Fibroblast of skin of right biceps (primary cell): ENCODE measurements at regions not wholly inside any gene's neighbourhood (a gene's known extent, or its start where the extent isn't known, plus 50 kb on each side); places are given as distances from the start of the nearest gene placed in this dataset.
"Not testable (repeated sequence)": the region's sequence is repeated elsewhere in the genome, so short reads cannot be mapped to it uniquely, and the experiment has no call there.

Experiments used
- DNase-seq: peaks from one replicate; pipeline ENCODE4 v3.0.0-alpha.2; 2013

DNA sequence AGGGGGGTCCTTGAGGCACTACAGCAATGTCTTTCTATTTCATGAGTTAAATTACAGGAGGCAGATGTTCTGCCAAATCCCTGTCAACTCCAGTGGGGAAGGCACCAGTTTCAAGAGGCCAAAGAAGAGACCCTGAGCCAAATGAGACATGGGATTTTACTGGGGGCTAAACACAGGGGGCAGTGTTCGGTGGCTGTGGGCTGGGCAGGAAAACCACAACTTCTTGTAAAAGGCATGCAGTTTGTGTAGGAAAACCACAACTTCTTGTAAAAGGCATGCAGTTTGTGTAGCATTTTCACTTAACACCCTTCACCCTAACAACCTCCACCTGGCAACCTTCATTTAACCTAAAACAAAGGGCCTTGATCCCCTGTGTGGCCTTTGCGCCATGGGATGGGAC, 61.0 kb downstream of the POLR2M start:
- no peak for DNase-seq

DNA sequence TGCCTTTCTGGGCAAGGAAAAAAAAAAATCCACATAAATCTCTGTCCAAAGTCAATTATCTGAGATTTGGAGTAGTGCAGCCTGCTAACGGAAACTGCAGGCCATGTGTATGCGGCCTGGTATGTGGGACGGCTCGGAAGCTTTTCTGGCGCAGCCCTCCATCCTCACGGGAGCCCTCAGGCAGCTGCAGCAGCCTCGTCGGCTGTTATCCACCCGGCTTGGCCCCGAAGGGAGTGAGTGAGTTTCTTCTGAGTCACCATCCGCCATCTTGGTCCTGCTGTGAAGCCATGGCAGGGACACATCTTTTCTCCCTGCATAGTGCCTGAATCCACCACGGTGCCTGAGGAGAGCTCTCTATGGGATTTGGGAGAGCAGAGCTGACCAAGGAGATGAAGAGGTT, 62.8 kb downstream of the POLR2M start:
- peak; percentile 88 for DNase-seq

DNA sequence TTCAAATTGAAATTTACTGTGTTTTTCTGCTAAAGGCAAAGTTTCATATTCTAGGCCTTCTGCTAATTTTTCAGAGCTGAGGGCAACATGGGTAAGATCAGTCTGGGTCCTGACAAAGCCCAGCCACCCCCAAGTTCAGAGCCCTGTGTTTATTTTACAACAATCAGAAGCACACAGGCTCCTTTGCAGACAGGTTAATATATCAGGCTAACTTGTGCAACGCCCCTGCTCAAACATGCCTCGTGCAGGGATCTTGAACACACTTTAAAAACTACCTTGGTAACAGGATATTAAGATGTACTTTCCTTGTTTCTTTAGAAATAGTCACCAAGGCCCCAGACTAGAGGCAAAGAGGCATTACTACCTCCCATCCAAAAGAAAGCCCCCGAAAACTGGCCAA, 64.0 kb downstream of the POLR2M start:
- DNase-seq = no peak

DNA sequence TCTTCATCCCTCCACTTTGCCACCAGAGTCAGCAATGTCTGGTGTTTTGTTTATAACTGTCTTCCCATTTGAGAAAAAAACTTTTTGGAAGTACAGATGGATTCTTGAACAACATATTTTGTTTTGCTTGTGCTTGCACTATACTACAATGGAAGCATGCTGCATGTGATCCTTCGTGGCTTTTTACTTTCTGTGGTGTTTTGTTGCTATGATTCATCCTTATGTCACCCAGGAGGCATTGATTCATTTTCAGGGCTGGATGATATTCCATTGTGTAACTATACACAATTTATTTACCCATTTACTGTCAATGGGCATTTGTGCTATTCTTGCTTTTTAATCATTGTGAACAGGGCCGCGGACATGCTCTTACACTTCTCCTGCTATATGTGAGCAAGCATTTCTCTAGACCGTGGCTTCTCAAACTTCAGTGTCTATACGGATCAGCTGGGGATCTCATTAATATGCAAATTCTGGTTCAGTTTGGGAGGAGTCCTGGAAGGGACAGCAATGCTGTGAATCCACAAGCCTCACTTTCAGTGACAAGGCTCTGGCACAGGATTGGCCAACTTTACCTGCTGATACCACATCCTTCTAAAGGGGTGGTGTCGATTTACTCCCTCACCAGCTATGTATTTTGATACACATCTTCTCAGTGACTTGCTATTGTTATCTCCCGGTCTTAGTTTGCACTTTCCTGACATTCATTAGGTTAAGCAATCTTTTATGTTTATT, 65.9 kb downstream of the POLR2M start:
- DNase-seq = peak; percentile 25

DNA sequence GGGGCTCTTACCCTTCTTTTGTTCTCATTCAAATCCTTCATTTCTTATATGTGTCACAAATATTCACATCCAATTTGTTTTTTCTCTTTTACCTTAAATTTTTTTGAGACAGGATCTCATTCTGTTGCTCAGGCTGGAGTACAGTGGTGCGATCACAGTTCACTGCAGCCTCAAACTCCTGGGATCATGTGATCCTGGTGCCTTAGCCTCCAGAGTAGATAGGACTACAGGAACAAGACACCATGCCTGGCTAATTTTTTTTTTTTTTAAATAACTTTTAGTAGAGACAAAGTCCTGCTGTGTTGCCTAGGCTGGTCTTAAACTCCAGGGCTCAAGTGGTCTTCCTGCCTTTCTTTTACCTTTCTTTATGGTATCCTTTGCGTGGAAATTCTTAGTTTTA, 66.5 kb downstream of the POLR2M start:
- DNase-seq = no peak

DNA sequence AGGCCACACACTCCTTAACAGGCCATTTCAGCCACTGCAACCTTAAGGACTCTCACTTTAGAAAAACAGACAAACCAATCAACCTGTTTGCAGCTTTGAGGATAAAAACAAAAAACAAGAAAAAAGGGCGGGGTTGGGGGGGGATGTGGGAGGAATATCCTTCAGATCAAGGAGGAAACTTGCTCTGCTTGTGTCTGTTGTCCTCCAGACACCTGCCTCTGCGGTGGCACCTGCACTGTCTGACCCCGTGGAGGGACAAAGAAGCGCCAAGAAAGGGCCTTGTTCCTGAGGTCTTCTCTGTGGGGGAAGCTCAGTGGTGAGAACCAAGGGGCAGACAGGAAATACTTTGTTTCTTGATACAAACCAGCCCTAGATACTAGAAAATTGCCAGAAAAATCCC, 70.5 kb downstream of the POLR2M start:
- DNase-seq = no peak

DNA sequence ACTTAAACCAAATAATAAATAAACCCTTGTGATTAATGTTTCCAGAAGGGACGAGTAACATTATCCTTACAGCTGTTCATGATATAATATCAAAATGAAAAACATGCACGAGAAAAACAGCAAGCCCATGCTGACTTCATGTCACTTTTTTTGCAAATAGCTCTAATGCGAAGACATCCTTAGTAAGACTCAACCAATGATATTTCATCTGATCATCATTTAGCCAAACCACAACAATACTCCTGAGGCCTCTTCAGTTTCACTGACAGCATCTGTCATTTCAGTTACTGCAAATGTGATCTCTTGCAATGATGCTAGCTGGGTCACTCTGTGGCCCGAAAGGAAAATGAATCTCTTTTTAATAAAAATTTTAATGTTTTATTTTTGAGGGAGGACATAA, 74.0 kb downstream of the POLR2M start:
- DNase-seq = peak; percentile 17

DNA sequence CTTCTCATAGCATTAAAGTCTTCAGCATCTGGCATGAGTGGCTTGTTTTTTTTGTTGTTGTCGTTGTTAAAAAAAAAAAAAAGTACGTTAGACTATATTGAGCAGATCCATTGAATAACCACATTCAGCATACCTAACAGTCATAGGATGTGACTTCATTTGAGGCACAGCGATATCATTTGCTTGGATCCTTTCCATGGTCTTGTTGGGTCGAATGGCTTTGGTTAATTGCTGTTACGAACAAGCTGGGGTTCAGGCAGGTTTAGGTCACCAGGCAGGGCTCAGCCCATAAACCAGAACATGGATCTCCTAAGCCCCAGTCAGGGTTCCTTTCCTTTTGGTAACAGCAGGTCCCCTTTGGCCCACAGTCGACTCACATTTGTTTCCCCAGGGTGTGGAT, 76.2 kb downstream of the POLR2M start:
- DNase-seq = peak; percentile 50

DNA sequence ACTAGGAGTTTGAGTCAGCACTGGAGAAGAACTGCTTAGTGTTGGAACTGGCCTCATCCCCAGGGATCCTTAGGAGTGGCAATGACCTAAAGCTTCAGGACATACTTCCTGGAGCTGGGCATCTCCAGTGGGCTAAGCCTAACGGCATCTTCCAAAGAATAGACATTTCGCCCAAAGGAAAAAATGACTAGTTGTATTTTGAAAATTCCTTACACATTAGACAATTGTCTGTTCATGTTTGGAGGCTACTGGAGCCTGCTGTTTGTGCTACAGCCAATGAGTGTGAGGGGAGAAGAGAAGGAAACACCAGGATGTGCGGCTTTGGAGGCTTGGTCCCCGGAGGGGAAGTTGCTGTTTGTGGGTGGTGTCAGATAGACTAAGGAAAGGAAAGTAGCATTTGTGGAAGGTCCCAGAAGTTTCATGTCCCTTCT, 77.6 kb downstream of the POLR2M start:
- peak; percentile 83 for DNase-seq

DNA sequence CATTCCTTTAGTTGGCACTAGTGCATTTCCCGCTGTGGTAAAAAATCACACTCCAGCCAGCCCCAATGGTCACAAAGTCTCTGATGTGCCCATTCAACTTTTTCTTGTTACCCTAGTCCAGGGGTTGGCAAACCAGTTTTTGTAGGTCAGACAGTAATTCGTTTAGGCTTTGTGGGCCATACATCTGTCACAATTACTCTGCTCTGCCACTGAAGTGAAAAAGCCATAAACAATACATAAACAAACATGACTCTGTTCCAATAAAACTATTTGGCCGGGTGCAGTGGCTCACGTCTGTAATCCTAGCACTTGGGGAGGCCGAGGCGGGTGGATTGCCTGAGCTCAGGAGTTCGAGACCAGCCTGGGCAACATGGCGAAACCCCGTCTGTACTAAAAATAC, 78.5 kb downstream of the POLR2M start:
- DNase-seq = no peak

DNA sequence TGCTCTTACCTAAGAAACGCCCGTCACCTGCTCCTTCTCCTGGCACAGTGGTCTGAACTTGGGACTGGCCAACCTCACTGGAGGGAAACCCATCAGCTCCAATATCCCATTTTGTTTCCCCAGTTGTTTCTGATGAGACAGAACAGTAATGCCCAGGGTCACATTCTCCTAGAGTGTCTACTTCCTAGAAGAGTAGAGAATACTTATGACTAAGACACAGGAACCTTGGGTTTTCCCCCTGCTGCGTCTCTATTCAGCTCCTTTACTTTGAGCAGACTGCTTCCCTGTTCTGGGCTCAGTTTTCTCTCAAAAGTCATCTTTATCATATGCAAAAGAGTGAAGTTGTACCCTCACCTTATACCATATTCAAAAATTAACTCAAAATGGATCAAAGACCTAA, 79.4 kb downstream of the POLR2M start:
- no peak for DNase-seq

DNA sequence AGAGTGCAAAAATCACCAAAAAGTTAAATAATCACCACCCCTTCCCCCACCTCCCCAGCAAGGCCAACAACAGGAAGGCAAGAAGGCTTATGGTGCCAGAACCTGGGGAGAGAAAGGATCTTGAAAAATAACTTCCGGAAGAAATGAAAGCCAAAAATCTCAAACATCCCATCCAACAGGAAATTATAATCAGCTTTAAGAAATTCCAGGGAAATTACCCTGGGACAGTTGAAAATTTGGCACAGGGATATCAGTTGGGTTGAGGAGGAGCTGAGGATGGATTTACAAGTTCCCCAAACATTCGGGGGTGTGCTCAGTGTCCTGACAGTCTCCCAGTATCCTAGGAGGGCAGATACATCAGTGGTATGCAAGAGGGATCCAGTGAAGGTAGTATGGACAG, 82.7 kb downstream of the POLR2M start:
- DNase-seq = peak; percentile 26

DNA sequence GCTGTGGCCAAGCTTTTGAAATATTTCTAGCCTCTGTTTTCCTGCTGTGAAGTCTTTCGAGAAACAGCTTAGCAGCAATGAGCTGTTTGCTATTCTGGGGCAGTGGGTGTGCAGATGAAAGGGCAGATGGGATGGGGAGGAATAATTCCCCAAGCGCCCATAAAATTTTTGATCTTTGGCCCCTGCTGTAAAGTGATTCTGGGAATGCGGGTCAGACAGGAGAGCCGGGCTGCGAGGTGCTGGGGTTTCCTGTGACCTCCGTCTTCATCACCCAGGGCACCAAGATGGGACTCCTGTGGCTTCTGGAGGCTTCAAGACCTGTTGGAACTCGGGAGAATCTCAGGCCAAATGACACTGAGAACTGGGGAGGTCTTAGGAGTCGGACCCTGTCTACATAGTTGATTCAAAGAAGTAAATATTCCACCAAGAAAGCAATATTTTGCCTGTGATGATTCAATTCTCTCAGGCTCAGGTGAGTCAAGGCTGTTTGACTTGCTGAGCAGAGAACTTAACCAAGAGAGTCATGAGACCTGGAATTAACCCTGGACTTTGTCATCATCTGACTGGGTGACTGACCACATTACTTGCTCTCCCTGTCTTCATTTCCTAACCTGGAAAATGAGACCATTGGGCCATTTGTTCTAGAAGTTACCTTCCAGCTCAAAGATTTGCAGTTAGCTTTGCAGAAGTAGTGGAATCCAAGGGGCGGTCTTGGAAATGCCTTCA, 86.4 kb downstream of the POLR2M start:
- no peak for DNase-seq

DNA sequence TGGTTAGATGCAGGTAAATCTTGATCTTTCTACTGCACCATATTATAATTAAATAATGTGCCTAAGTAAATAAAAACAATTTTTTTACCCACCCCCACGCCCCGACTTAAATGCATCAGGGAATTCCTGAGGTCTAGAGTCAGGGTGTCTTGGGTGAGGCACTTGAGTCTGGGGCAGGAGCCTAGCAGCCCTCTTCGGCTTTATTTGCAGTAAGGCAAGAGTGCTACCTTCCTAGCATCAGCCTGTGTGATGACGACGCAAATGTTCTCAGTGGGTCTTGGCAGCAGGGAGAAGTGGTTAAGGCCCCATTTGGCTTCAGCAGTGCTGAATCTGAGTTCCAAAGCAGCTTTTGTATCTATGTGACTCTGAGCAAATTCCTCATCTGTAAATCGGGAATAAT, 88.7 kb downstream of the POLR2M start:
- DNase-seq = no peak

DNA sequence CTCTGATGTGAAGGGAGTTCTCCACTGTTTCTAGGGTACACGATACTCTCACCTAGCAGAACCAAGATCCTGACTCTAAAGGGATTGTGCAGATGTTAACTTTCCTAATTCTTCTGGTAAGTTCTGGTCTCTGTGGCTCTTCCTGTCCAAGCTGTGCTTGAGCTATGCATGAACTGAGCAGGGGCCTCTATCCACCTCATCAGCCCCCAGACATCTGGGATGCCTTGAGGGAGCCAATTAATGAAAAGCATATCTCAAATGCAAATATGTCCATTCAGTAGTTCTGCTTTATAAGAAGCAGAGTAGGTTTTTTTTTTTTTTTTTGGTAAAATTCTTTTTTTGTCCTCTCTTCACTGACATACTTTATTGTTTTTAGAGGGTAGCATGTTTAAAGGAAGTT, 89.6 kb downstream of the POLR2M start:
- DNase-seq = no peak

DNA sequence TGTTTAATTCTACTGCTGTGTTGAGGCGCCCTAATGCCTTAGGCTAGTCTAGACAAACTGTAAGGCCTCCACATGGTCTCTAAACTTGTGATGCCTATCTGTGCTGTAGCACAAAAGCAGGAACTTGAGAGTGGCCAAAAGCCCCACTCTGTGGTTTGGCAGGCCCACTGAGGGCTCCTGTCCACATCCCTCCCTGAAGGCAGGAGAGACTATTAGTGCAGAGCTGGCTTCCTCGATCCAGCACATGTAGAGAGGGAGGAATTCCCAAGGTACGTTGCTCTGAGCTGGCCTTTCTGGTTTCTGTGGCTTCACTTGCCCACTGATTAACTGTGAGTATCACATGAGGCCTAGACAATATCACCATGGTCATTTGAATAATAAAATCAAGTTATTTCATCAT, 90.6 kb downstream of the POLR2M start:
- DNase-seq = no peak

DNA sequence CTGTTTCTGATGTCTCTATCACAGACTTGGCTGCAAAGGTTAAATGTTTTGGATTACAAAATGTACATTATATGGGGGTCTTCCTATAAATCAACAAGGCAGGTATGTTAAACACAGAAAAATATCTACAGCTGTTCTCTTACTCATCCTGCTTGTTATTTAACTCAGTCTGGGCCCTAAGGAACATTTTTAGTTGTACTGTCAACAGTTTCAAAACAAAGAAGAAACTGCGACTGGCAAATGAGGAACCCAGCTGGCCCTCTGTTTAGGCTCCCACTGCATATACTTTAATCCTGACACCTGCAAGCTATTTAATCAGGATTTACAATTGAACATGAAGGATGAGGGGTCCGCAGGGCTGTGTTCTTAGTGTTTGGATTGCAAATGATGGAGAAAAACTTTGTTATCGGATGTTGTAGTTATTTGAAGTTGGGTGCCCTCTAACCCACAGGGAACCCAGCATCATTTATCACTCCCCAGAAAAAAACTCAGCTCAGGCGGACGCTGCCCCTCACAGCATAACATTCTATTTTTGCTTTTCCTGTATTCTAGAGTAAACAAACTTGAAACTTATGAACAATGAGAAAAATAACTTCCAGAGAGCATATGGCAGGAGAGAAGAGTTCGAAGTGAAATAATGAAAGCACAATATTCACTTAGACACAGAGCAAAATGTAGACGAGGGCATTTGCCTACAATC, 91.2 kb downstream of the POLR2M start:
- no peak for DNase-seq

DNA sequence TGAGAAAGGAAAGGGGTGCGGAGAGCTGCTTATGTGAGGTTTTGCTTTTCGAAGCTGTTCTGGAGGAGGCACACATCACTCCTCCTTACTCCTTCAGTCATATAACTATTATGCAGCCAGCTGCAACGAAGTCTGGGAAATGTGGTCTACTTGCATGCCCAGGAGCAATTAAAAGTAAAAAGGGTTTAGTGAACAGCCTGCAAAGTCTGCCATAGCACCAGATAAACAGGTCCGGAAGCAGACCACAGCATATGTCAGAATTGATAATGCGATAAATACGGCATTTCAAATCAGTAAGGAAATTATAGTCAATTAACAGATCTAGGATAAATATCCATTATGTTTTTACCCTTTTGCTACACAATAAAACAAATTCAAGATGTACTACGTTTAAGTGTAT, 99.5 kb downstream of the POLR2M start:
- DNase-seq = no peak

DNA sequence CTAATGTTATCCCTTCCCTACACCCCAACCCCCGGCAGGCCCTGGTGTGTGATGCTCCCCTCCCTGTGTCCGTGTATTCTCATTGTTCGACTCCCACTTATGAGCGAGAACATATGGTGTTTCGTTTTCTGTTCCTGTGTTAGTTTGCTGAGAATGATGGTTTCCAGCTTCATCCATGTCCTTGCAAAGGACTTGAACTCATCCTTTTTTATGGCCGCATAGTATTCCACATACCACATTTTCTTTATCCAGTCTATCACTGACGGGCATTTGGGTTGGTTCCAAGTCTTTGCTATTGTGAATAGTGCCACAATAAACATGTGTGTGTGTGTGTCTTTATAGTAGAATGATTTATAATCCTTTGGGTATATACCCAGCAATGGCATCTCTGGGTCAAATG, 102.8 kb downstream of the POLR2M start:
- DNase-seq = not testable (repeated sequence)

DNA sequence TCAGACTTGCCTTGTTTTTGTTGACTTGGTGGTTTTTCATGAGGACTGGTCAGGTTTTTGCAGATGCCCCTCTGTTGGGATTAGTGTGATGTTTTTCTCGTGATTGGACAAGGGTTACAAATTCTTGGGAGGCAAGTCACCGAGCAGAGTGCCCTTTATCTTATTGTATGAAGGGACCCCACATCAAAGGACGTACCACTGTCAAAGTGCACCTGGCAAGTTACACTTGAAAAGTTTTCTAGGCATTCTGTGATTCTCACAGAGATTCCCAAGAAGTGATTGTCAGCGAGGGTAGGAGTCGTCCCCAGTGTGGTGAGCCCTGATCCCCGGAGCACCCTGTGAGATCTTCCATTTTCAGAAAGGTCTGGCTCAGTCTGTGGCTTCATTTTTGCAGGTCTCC, 110.1 kb downstream of the POLR2M start:
- no peak for DNase-seq

DNA sequence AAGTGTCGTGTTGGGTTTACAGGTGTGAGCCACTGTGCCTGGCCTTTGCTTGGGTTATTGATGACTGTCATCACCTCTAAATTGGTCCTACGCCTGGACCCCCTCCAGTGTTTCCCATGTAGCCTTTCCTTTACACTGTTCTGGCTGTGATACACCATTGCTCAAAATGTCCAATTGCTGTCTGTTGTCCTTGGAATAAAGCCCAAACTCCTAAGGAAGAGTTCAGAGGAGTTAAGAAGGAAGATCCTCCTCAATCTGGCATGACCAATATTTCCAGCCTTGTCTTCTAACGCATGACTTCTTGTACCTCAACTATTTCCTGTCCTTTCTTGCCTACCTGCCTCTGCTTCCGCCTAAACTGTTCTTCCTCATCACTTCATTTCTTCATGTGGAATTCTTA, 113.1 kb downstream of the POLR2M start:
- DNase-seq = peak; percentile 53

DNA sequence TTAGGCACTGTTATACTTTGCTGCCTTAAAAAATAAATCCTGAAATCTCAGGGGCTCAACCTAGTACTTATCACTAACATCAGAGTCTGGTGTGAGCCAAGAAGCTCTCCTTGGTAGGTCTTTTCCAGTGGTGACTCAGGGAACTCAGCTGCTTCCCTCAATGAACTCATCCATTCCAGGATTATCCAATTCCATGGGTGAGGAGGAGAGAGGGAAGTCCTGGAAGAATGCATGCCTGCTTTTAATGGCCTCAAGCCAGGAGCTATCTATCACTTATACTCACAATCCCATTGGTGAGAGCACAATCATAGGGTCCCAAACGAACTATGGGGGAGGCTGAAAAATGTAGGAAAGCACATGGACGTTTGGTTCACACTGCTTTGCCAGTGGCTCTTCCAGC, 113.6 kb downstream of the POLR2M start:
- peak; percentile 94 for DNase-seq

DNA sequence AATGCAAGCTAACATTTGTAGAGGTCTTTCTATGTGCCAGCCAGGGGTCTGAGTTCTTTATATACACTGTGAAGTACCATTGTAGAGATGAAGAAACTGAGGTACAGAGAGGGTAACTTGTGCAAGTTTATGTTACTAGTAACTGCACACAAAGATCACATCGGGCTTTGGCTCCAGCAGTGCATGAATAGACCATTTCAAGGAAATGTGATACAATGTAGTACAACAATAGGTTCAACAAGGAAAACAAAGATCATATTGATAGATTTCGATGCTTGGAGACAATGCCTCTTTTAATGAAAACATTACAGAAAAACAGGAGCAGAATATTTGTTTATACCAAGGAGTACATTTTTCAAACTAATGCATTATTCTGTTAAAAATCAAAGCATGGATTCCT, 115.3 kb downstream of the POLR2M start:
- no peak for DNase-seq

DNA sequence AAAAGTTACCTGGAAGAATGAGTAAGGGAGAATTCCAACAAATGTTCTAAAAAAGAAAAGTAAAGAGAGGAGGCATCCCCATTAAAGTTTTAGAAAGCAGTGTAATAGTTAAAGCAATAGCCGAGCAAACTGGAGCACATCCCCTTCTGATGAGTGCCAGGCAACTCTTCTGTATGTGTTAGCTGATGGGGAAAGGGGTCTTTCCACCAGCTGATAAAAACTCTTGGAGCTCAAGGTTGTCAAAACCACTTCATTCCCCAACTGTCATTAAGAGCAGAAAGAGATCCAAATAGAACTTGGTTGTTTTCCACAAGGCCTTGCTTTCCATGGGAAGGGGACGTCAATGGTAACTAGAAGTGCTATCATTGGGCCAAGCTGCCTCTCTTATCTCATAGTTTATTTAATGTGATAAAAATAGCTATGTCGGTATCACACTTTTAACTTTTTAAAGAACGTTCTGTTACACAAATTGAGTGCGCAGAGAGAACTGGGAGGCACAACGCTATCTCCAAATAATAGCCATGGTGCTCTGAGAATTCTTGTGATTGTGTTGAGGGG, 116.9 kb downstream of the POLR2M start:
- DNase-seq = no peak
